Activated CD4-positive, alpha-beta memory T cell treated with anti-CD3 and anti-CD28 coated beads, Interleukin-2, amount 10 ng/mL, durations not matched to agents 7 days and 5 days (primary cell): ENCODE measurements at regions not wholly inside any gene's neighbourhood (a gene's known extent, or its start where the extent isn't known, plus 50 kb on each side); places are given as distances from the start of the nearest gene placed in this dataset.
"Not testable (repeated sequence)": the region's sequence is repeated elsewhere in the genome, so short reads cannot be mapped to it uniquely, and the experiment has no call there.

ENCODE experiments used
- CTCF ChIA-PET: fragments of 350-600 bp; sonication (Branson Sonifier 250); formaldehyde crosslinking; loops from one replicate; lab custom pipeline; 2021; ENCODE audit warnings: antibody characterized with exemption, inconsistent platforms; lab: Charles Lee
- POLR2A ChIA-PET: fragments of 350-600 bp; sonication (Branson Sonifier 250); formaldehyde crosslinking; loops from one replicate; lab custom pipeline; 2021; ENCODE audit warnings: antibody characterized with exemption; lab: Charles Lee
- DNase-seq: peaks from one replicate; pipeline ENCODE4 v3.0.0-alpha.2; 2020
- H3K27ac Mint-ChIP-seq: one replicate; pipeline ENCODE4 v1.8.0; 2021; ENCODE audit warnings: mild to moderate bottlenecking, mixed read lengths
- H3K27me3 Mint-ChIP-seq: one replicate; pipeline ENCODE4 v1.8.0; 2021; ENCODE audit warnings: mixed read lengths
- H3K36me3 Mint-ChIP-seq: one replicate; pipeline ENCODE4 v1.8.0; 2021; ENCODE audit warnings: low read depth, mixed read lengths
- H3K4me1 Mint-ChIP-seq: one replicate; pipeline ENCODE4 v1.8.0; 2021; ENCODE audit warnings: mixed read lengths
- H3K4me3 Mint-ChIP-seq: one replicate; pipeline ENCODE4 v1.8.0; 2021; ENCODE audit warnings: mild to moderate bottlenecking, mixed read lengths
- H3K9me3 Mint-ChIP-seq: one replicate; pipeline ENCODE4 v1.8.0; 2021; ENCODE audit warnings: mixed read lengths

GRCh38 chr13:80841414-80841813 lies 500.5 kb upstream of the SPRY2 start:
- Mint-ChIP-seq H3K9me3 (peaks cover 6% of the 10 kb centered on the region), H3K27me3 (no peaks in the 10 kb centered on the region), H3K36me3 (no peaks in the 10 kb centered on the region), H3K4me1 (no peaks in the 10 kb centered on the region), H3K27ac (no peak overlapping the region), H3K4me3 (no peak overlapping the region)
- no peak for DNase-seq
- ChIA-PET CTCF (no interaction called here), POLR2A (no interaction called here)

GRCh38 chr13:80840316-80840976 lies 499.5 kb upstream of the SPRY2 start:
- no peaks in the 10 kb centered on the region for H3K36me3 Mint-ChIP-seq
- ChIA-PET POLR2A (no interaction called here), CTCF (no interaction called here)
- no peaks in the 10 kb centered on the region for H3K4me1 Mint-ChIP-seq
- peaks cover 7% of the 10 kb centered on the region for H3K9me3 Mint-ChIP-seq
- DNase-seq: no peak
- no peaks in the 10 kb centered on the region for H3K27me3 Mint-ChIP-seq
- no peak overlapping the region for H3K27ac Mint-ChIP-seq
- H3K4me3 Mint-ChIP-seq: no peak overlapping the region

- H3K9me3 Mint-ChIP-seq: peaks cover 19% of the 10 kb centered on the region
- no peaks in the 10 kb centered on the region for H3K36me3 Mint-ChIP-seq
- no peak overlapping the region for H3K4me3 Mint-ChIP-seq
- no peaks in the 10 kb centered on the region for H3K27me3 Mint-ChIP-seq
- CTCF ChIA-PET: no interaction called here
- H3K4me1 Mint-ChIP-seq: no peaks in the 10 kb centered on the region
- POLR2A ChIA-PET: no interaction called here
- no peak for DNase-seq
- no peak overlapping the region for H3K27ac Mint-ChIP-seq
These were observed 495.0 kb upstream of the SPRY2 start for GRCh38 chr13:80835902-80836301.

- Mint-ChIP-seq H3K36me3 (no peaks in the 10 kb centered on the region), H3K4me3 (no peak overlapping the region), H3K4me1 (no peaks in the 10 kb centered on the region), H3K27ac (no peak overlapping the region), H3K27me3 (no peaks in the 10 kb centered on the region), H3K9me3 (peaks cover 16% of the 10 kb centered on the region)
- DNase-seq: no peak
- POLR2A ChIA-PET: no interaction called here
- CTCF ChIA-PET: no interaction called here
These were observed 489.5 kb upstream of the SPRY2 start for GRCh38 chr13:80830431-80830830.

DNA sequence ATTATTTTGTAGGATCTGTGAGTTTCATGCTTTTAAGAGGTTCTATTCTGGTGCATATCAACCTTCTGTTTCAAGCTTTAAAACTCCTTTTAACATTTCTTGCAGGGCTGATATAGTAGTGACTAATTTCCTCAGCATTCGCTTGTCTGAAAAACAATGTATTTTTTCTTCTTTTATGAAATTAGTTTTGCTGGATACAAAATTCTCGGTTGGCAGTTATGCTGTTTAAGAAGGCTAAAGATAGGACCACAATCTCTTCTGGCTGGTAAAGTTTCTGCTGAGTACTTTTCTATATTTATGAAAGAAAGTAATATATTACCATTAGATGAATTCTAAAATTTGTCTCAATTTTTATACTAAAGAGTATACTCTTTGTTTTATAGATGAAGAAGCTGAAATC lies 487.8 kb upstream of the SPRY2 start:
- Mint-ChIP-seq H3K9me3 (peaks cover 18% of the 10 kb centered on the region), H3K4me1 (no peaks in the 10 kb centered on the region), H3K27me3 (no peaks in the 10 kb centered on the region), H3K36me3 (no peaks in the 10 kb centered on the region), H3K27ac (no peak overlapping the region), H3K4me3 (no peak overlapping the region)
- CTCF ChIA-PET: no interaction called here
- no peak for DNase-seq
- POLR2A ChIA-PET: no interaction called here

- ChIA-PET POLR2A (no interaction called here), CTCF (no interaction called here)
- H3K27ac Mint-ChIP-seq: no peak overlapping the region
- peaks cover 8% of the 10 kb centered on the region for H3K9me3 Mint-ChIP-seq
- no peak overlapping the region for H3K4me3 Mint-ChIP-seq
- H3K36me3 Mint-ChIP-seq: no peaks in the 10 kb centered on the region
- H3K4me1 Mint-ChIP-seq: no peaks in the 10 kb centered on the region
- DNase-seq: no peak
- H3K27me3 Mint-ChIP-seq: no peaks in the 10 kb centered on the region
These were observed 484.4 kb upstream of the SPRY2 start for GRCh38 chr13:80825276-80825675.

GRCh38 chr13:80824229-80824628 lies 483.3 kb upstream of the SPRY2 start:
- H3K9me3 Mint-ChIP-seq: peaks cover 8% of the 10 kb centered on the region
- DNase-seq: no peak
- ChIA-PET CTCF (no interaction called here), POLR2A (no interaction called here)
- no peaks in the 10 kb centered on the region for H3K36me3 Mint-ChIP-seq
- no peak overlapping the region for H3K4me3 Mint-ChIP-seq
- H3K27me3 Mint-ChIP-seq: no peaks in the 10 kb centered on the region
- no peak overlapping the region for H3K27ac Mint-ChIP-seq
- H3K4me1 Mint-ChIP-seq: no peaks in the 10 kb centered on the region

- ChIA-PET CTCF (no interaction called here), POLR2A (no interaction called here)
- H3K9me3 Mint-ChIP-seq: peaks cover 8% of the 10 kb centered on the region
- H3K4me3 Mint-ChIP-seq: no peak overlapping the region
- H3K36me3 Mint-ChIP-seq: no peaks in the 10 kb centered on the region
- H3K27ac Mint-ChIP-seq: no peak overlapping the region
- H3K4me1 Mint-ChIP-seq: no peaks in the 10 kb centered on the region
- no peaks in the 10 kb centered on the region for H3K27me3 Mint-ChIP-seq
- no peak for DNase-seq
These were observed 482.5 kb upstream of the SPRY2 start for GRCh38 chr13:80823472-80823871.

GRCh38 chr13:80821466-80821865 lies 480.5 kb upstream of the SPRY2 start:
- DNase-seq: no peak
- Mint-ChIP-seq H3K4me1 (no peaks in the 10 kb centered on the region), H3K36me3 (no peaks in the 10 kb centered on the region), H3K9me3 (peaks cover 8% of the 10 kb centered on the region), H3K4me3 (no peak overlapping the region), H3K27me3 (no peaks in the 10 kb centered on the region), H3K27ac (no peak overlapping the region)
- ChIA-PET POLR2A (no interaction called here), CTCF (no interaction called here)

DNA sequence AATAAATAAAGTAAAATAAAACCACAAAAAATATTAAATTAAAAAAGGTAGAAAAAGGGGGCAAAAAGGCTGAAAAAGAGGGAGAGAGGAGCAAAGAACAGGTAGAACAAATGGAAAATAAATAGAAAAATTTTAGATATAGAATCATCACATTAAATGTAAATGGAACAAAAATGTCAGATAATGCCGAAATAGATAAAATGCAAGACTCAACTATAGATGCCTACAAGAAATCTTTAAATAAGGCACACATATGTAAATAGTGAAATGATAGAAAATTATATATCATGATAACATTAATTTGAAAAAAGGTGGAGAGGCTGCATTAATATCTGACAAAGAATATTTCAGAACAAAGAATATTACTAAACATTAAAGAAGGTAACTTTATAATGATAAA lies 477.1 kb upstream of the SPRY2 start:
- CTCF ChIA-PET: no interaction called here
- Mint-ChIP-seq H3K4me3 (no peak overlapping the region), H3K27ac (no peak overlapping the region)

DNA sequence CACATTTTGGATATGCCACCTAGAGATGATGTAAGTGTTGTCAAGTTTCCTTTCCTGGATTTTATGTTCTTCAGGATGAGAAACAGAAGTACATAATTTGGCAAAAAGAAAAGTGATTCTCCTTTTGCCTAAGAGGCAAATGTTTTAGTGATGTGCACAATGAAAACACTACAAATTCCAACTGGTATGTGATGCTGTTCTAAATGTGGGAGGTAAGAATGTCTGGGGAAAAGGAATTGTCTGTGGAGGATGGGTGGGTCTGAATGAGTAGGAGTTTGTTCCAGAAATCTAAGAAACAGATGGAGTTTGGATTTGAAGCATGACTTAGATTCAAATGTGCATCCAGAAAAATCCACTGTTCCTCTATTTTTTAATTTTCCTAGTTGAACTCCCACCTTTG lies 473.6 kb upstream of the SPRY2 start:
- POLR2A ChIA-PET: no interaction called here
- peaks cover 7% of the 10 kb centered on the region for H3K9me3 Mint-ChIP-seq
- no peak for DNase-seq
- CTCF ChIA-PET: no interaction called here
- H3K4me3 Mint-ChIP-seq: no peak overlapping the region
- H3K27me3 Mint-ChIP-seq: no peaks in the 10 kb centered on the region
- no peak overlapping the region for H3K27ac Mint-ChIP-seq
- H3K36me3 Mint-ChIP-seq: no peaks in the 10 kb centered on the region
- no peaks in the 10 kb centered on the region for H3K4me1 Mint-ChIP-seq

More for the DNA sequence above, 477.1 kb upstream of the SPRY2 start:
- no peak for DNase-seq
- no peaks in the 10 kb centered on the region for H3K4me1 Mint-ChIP-seq
- H3K27me3 Mint-ChIP-seq: no peaks in the 10 kb centered on the region
- H3K9me3 Mint-ChIP-seq: no peaks in the 10 kb centered on the region
- H3K36me3 Mint-ChIP-seq: no peaks in the 10 kb centered on the region
- POLR2A ChIA-PET: no interaction called here

- H3K27me3 Mint-ChIP-seq, POLR2A ChIA-PET, H3K4me1 Mint-ChIP-seq, H3K36me3 Mint-ChIP-seq, CTCF ChIA-PET, H3K9me3 Mint-ChIP-seq, DNase-seq, H3K27ac Mint-ChIP-seq, H3K4me3 Mint-ChIP-seq: not testable (repeated sequence)
These were observed 469.4 kb upstream of the SPRY2 start for GRCh38 chr13:80810294-80810693.

DNA sequence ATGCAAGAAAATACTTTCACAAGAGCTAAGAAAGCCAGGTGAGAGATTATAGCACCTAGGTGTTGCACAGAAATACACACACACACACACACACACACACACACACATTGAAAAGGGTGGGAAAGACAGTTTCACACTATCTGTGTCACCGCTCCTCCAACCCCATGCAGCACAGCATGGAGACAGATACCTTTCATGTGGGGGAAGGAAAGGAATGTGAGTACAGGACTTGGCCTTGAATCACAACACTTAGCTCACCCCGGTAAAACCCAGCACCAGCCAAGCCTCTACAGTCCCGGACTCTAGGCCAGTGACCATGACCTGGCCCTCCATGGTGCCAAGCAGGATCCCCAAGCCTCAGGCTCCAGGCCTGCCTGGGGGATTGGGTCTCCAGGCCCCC lies 462.0 kb upstream of the SPRY2 start:
- H3K27ac Mint-ChIP-seq: no peak overlapping the region
- POLR2A ChIA-PET: no interaction called here

DNA sequence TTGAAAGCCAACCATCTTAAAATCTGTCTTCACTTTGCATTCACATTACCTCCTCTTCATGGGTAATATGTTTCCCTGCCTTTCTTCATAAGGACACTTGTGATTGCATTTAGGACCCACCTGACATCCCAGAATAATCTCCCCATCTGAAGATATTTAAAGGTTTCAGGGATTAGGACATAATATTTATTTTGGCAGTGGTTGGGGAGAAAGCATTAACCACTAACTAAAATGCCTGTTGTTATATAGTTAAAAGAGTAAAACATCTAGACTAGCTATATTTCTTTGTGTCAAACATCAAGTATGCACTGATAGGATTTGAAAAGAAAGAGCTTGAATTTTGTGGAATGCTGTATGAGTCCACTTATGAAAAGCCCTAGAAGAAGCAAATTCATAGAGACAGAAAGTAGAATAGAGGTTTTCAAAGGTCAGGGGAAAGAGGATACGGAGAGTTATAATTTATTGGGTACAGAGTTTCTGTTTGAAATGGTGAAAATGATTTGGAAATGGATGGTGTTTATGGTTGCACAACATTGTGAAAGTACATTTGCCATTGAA lies 457.7 kb upstream of the SPRY2 start:
- no peak for DNase-seq
- Mint-ChIP-seq H3K36me3 (no peaks in the 10 kb centered on the region), H3K27me3 (no peaks in the 10 kb centered on the region), H3K4me3 (no peak overlapping the region), H3K9me3 (peaks cover 3% of the 10 kb centered on the region), H3K27ac (no peak overlapping the region), H3K4me1 (no peaks in the 10 kb centered on the region)
- CTCF ChIA-PET: no interaction called here
- POLR2A ChIA-PET: no interaction called here

More for the DNA sequence above, 462.0 kb upstream of the SPRY2 start:
- CTCF ChIA-PET: no interaction called here
- Mint-ChIP-seq H3K9me3 (peaks cover 3% of the 10 kb centered on the region), H3K36me3 (no peaks in the 10 kb centered on the region), H3K27me3 (no peaks in the 10 kb centered on the region), H3K4me3 (no peak overlapping the region), H3K4me1 (no peaks in the 10 kb centered on the region)
- no peak for DNase-seq
